IMR-90 (cell line): ENCODE measurements at regions not wholly inside any gene's neighbourhood (a gene's known extent, or its start where the extent isn't known, plus 50 kb on each side); places are given as distances from the start of the nearest gene placed in this dataset.

Experiments used
- ATAC-seq: fragments of 200-7000 bp; cut with Tn5 transposase; 2 replicates; pipeline ENCODE4 v1.9.1; 2020; ENCODE audit warnings: low read depth, mild to moderate bottlenecking, moderate library complexity
- BruUV-seq: library from RNA; stranded (reverse); fragments of 400-500 nt; replicated peaks from 2 replicates; lab custom pipeline; 2021; lab: Mats Ljungman, UMichigan
- CTCF ChIA-PET: fragments of 300-600 bp; formaldehyde crosslinking; extraction: SDS; loops from one replicate; lab custom pipeline; 2021; ENCODE audit warnings: antibody characterized with exemption; lab: Yijun Ruan, JAX
- POLR2A ChIA-PET: fragments of 300-600 bp; sonication (Branson Sonifier 250); formaldehyde crosslinking; loops from one replicate; lab custom pipeline; 2022; ENCODE audit warnings: antibody characterized with exemption; ENCODE audit not compliant: unreplicated experiment; lab: Charles Lee
- DNase-seq: peaks from one replicate; pipeline ENCODE4 v3.0.0; 2013
- H2AFZ ChIP-seq: replicated peaks from 2 replicates; pipeline ENCODE3; 2013; ENCODE audit warnings: low read length, mild to moderate bottlenecking; ENCODE audit not compliant: poor library complexity
- H2AK5ac ChIP-seq: 2 replicates; pipeline ENCODE4 v1.6.1; 2013; ENCODE audit warnings: low read depth, low read length, inconsistent platforms
- H2AK9ac ChIP-seq: replicated peaks from 2 replicates; pipeline ENCODE3; 2013; ENCODE audit warnings: mild to moderate bottlenecking, low read depth, low read length, moderate library complexity; ENCODE audit not compliant: poor library complexity
- H2BK120ac ChIP-seq: 2 replicates; pipeline ENCODE4 v1.6.1; 2013; ENCODE audit warnings: low read depth, low read length, inconsistent platforms
- H2BK15ac ChIP-seq: 3 replicates; pipeline ENCODE4 v1.6.1; 2013; ENCODE audit warnings: low read depth, low read length, inconsistent platforms
- H2BK20ac ChIP-seq: 2 replicates; pipeline ENCODE4 v1.6.1; 2013; ENCODE audit warnings: low read depth, mild to moderate bottlenecking, inconsistent platforms, low read length, moderate library complexity
- H2BK5ac ChIP-seq: 2 replicates; pipeline ENCODE4 v1.6.1; 2013; ENCODE audit warnings: mild to moderate bottlenecking, low read depth, low read length, inconsistent platforms; ENCODE audit not compliant: poor library complexity, severe bottlenecking
- H3K14ac ChIP-seq: replicated peaks from 2 replicates; pipeline ENCODE4 v1.6.1; 2013; ENCODE audit warnings: low read depth, low read length, inconsistent platforms
- H3K18ac ChIP-seq: 2 replicates; pipeline ENCODE4 v1.6.1; 2013; ENCODE audit warnings: low read depth, low read length, control low read depth
- H3K23ac ChIP-seq: 2 replicates; pipeline ENCODE4 v1.6.1; 2013; ENCODE audit warnings: low read depth, low read length, inconsistent platforms
- H3K27ac ChIP-seq: 2 replicates; pipeline ENCODE4 v1.5.1; 2013; ENCODE audit warnings: mild to moderate bottlenecking, control low read depth, low read length; ENCODE audit not compliant: insufficient read depth
- H3K27me3 ChIP-seq: 2 replicates; pipeline ENCODE4 v1.6.1; 2013; ENCODE audit warnings: low read length; ENCODE audit not compliant: control insufficient read depth, insufficient read depth
- H3K36me3 ChIP-seq: 2 replicates; pipeline ENCODE4 v1.6.1; 2013; ENCODE audit warnings: low read length, mixed read lengths; ENCODE audit not compliant: control insufficient read depth, insufficient read depth
- H3K4ac ChIP-seq: 2 replicates; pipeline ENCODE4 v1.6.1; 2013; ENCODE audit warnings: low read depth, low read length, inconsistent platforms
- H3K4me1 ChIP-seq: 2 replicates; pipeline ENCODE4 v1.6.1; 2013; ENCODE audit warnings: low read length, mixed read lengths; ENCODE audit not compliant: control insufficient read depth, insufficient read depth
- H3K4me2 ChIP-seq: 2 replicates; pipeline ENCODE4 v1.6.1; 2013; ENCODE audit warnings: low read depth, mild to moderate bottlenecking, control low read depth, low read length, moderate library complexity
- H3K4me3 ChIP-seq: 2 replicates; pipeline ENCODE4 v1.5.1; 2013; ENCODE audit warnings: low read depth, mild to moderate bottlenecking, control low read depth, low read length, moderate library complexity; ENCODE audit not compliant: insufficient read depth
- H3K56ac ChIP-seq: 2 replicates; pipeline ENCODE4 v1.6.1; 2013; ENCODE audit warnings: low read length, inconsistent platforms; ENCODE audit not compliant: insufficient read depth; ENCODE audit errors: extremely low read depth
- H3K79me1 ChIP-seq, 2 experiments: 2 replicates each; pipeline ENCODE4 v1.6.1; 2013; ENCODE audit warnings: low read length in 2 of 2, inconsistent platforms in 1 of 2, low read depth in 1 of 2
- H3K9ac ChIP-seq: 2 replicates; pipeline ENCODE4 v1.6.1; 2013; ENCODE audit warnings: low read depth, low read length, control low read depth
- H3K9me1 ChIP-seq: 2 replicates; pipeline ENCODE4 v1.6.1; 2013; ENCODE audit warnings: low read length, inconsistent platforms; ENCODE audit not compliant: insufficient read depth
- H3K9me3 ChIP-seq: 2 replicates; pipeline ENCODE4 v1.6.1; 2013; ENCODE audit warnings: low read length; ENCODE audit not compliant: control insufficient read depth, insufficient read depth
- H4K20me1 ChIP-seq: 2 replicates; pipeline ENCODE4 v1.6.1; 2013; ENCODE audit warnings: low read length, inconsistent platforms; ENCODE audit not compliant: insufficient read depth
- H4K5ac ChIP-seq: 2 replicates; pipeline ENCODE4 v1.6.1; 2013; ENCODE audit warnings: mild to moderate bottlenecking, low read depth, low read length, control low read depth
- H4K8ac ChIP-seq, 2 experiments: 2 replicates each; pipeline ENCODE4 v1.6.1; 2013; ENCODE audit warnings: low read depth in 2 of 2, low read length in 2 of 2, control low read depth in 1 of 2, inconsistent platforms in 1 of 2
- H4K91ac ChIP-seq: 2 replicates; pipeline ENCODE4 v1.6.1; 2013; ENCODE audit warnings: low read depth, low read length, inconsistent platforms; ENCODE audit not compliant: insufficient read depth
- CHD1 ChIP-seq: IDR thresholded peaks from 2 replicates; pipeline ENCODE4 v1.6.1; 2012; ENCODE audit warnings: low read depth, low read length, improper control_type of control experiment
- WGBS, 2 experiments: methylation state at CpG; one replicate each; pipeline versions ENCODE4 v1.1.5 to v1.1.7; 2013; ENCODE audit warnings: missing lambda C conversion rate in 2 of 2; ENCODE audit not compliant: insufficient read length in 1 of 2; ENCODE audit errors: extremely low coverage in 2 of 2; 5-methylcytosine and 5-hydroxymethylcytosine counted together
- dilution Hi-C: fragments of 300-500 bp; cut with HindIII; formaldehyde crosslinking; loops from one replicate; pipeline ENCODE4 v1.14.3; 2018; ENCODE audit warnings: low sequenced_read_pairs; ENCODE audit not compliant: unreplicated experiment
- in situ Hi-C: fragments of 300-500 bp; cut with MboI; formaldehyde crosslinking; loops from 3 replicates; pipeline ENCODE4 v1.14.3; 2019; ENCODE audit warnings: low sequenced_read_pairs, inconsistent platforms, mixed read lengths
- intact Hi-C: fragments of 100-400 bp; cut with micrococcal nuclease; formaldehyde crosslinking; loops from 2 replicates; pipeline ENCODE4 v1.10.0; 2022

DNA sequence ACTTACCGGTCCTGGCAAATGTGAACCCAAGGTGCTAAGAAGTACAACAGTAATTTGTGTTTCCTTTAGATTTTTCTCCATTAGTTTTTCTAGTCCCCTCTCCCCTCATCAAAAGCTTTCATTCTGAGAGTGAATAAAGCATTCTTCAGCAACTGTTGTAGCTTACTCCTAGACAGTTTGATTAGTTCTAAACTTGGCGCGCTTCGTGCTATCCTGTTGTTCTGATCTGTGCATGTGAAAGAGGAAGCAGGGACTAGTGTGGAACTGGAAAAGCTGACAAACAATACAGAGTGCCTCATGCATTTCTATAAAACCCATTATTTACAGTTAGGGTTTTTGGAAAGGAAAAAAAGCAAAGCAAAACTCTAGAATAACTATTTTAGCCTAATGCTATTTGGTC is 556.9 kb upstream of the SLIT2 start:
- H2BK5ac ChIP-seq, result no peak overlapping the region
- H4K20me1 ChIP-seq, result no peaks in the 10 kb centered on the region
- H3K14ac ChIP-seq, result no peak overlapping the region
- no peak overlapping the region for H2BK120ac ChIP-seq
- dilution Hi-C loops (no loop called here), in situ Hi-C loops (no loop called here), intact Hi-C loops (no loop called here)
- H3K4me1 ChIP-seq, result peaks cover 5% of the 10 kb centered on the region
- no CpG with 5 or more reads among the region's 4 CpGs for WGBS, 2 experiments
- H2AK9ac ChIP-seq, result no peak overlapping the region
- no peaks in the 10 kb centered on the region for H3K9me1 ChIP-seq
- ChIA-PET POLR2A (no interaction called here), CTCF (interaction anchor here (0.7 to 1.7 kb wide), 2 partner anchors 14 to 516 kb away, joined by 3 to 4 read pairs; no protein-coding TSS in a partner anchor)
- H4K5ac ChIP-seq, result no peak overlapping the region
- no peak overlapping the region for H3K18ac ChIP-seq
- H2BK15ac ChIP-seq, result no peak overlapping the region; the same call in 2 of the 3 replicates
- no peak overlapping the region for H3K56ac ChIP-seq
- H3K9ac ChIP-seq, result no peak overlapping the region
- H3K79me1 ChIP-seq, result no peaks in the 10 kb centered on the region
- no peak overlapping the region for H3K4me2 ChIP-seq
- no peak overlapping the region for H4K91ac ChIP-seq
- H3K9me3 ChIP-seq, result no peaks in the 10 kb centered on the region
- BruUV-seq, result no TSS peak
- no peaks in the 10 kb centered on the region for H3K36me3 ChIP-seq
- no peaks in the 10 kb centered on the region for H3K27me3 ChIP-seq
- no peak overlapping the region for H3K4ac ChIP-seq
- H3K4me3 ChIP-seq, result no peak overlapping the region
- DNase-seq (no peak), ATAC-seq (no peak)
- no peak overlapping the region for H3K23ac ChIP-seq
- no peak overlapping the region; a peak in 1 of 4 replicates for H4K8ac ChIP-seq
- H3K27ac ChIP-seq, result no peak overlapping the region
- TF ChIP-seq CHD1, result no peak
- no peak overlapping the region for H2AFZ ChIP-seq
- no peak overlapping the region for H2AK5ac ChIP-seq
- no peak overlapping the region for H2BK20ac ChIP-seq
